ENCODE measurements at regions not wholly inside any gene's neighbourhood (a gene's known extent, or its start where the extent isn't known, plus 50 kb on each side); places are given as distances from the start of the nearest gene placed in this dataset.

DNA sequence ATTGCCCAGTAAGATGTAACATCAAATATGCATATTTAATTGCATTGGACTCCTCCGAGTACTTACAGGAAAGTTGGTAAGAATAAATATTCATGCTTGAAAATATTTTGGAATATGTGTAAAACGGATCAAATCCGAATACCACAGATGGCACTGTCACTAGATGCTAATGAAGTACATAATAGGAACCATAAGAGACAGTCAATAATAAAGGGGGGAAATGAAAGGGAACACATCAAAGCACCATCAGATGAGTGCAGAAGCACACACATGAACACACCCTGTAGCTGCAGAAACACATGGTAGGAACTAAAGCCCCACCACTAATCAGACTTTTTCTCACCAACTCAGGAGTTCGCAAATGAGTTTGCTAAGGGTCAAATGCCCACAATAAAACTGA, 52.2 kb upstream of the PAGE5 start:
- H3K9me3 Mint-ChIP-seq = peaks cover 15% of the 10 kb centered on the region
- no peak overlapping the region for H3K27ac Mint-ChIP-seq
- H3K27me3 Mint-ChIP-seq (ENCODE audit: low read depth) = no peaks in the 10 kb centered on the region
- TF ChIP-seq, protein P1, sequence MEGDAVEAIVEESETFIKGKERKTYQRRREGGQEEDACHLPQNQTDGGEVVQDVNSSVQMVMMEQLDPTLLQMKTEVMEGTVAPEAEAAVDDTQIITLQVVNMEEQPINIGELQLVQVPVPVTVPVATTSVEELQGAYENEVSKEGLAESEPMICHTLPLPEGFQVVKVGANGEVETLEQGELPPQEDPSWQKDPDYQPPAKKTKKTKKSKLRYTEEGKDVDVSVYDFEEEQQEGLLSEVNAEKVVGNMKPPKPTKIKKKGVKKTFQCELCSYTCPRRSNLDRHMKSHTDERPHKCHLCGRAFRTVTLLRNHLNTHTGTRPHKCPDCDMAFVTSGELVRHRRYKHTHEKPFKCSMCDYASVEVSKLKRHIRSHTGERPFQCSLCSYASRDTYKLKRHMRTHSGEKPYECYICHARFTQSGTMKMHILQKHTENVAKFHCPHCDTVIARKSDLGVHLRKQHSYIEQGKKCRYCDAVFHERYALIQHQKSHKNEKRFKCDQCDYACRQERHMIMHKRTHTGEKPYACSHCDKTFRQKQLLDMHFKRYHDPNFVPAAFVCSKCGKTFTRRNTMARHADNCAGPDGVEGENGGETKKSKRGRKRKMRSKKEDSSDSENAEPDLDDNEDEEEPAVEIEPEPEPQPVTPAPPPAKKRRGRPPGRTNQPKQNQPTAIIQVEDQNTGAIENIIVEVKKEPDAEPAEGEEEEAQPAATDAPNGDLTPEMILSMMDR (IDR thresholded peaks at IDR 0.05; ENCODE audit: unreplicated experiment in 3 of 3) = no peak
- no peak overlapping the region for H3K4me3 Mint-ChIP-seq
- no peaks in the 10 kb centered on the region for H3K4me1 Mint-ChIP-seq
- H3K36me3 Mint-ChIP-seq (ENCODE audit: low read depth) = no peaks in the 10 kb centered on the region

DNA sequence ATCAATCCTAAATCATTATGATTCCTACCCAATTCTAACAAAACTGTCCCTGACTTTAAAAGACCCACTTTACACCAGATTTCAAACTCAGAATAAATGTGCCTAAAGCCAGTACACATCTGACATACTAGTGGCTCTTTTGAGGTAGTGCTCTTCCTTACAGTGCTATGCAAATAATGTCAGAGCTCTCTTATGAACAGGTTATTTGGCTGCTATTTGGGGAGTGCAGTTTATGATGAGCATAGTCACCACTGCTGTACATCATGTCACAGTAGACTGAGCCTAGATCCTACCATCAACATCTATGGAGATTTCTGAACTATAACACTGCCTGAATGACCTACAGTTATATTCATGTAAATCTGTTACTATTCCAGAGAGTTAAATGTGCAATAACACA, 50.4 kb upstream of the PAGE5 start:
- Mint-ChIP-seq H3K4me1 (no peaks in the 10 kb centered on the region), H3K27ac (no peak overlapping the region), H3K9me3 (peaks cover 10% of the 10 kb centered on the region), H3K36me3 (ENCODE audit: low read depth) (no peaks in the 10 kb centered on the region), H3K27me3 (ENCODE audit: low read depth) (no peaks in the 10 kb centered on the region), H3K4me3 (no peak overlapping the region)
- TF ChIP-seq, protein P1 (IDR thresholded peaks at IDR 0.05; ENCODE audit: unreplicated experiment in 3 of 3) = no peak
